ENCODE measurements at regions not wholly inside any gene's neighbourhood (a gene's known extent, or its start where the extent isn't known, plus 50 kb on each side); places are given as distances from the start of the nearest gene placed in this dataset.

DNA sequence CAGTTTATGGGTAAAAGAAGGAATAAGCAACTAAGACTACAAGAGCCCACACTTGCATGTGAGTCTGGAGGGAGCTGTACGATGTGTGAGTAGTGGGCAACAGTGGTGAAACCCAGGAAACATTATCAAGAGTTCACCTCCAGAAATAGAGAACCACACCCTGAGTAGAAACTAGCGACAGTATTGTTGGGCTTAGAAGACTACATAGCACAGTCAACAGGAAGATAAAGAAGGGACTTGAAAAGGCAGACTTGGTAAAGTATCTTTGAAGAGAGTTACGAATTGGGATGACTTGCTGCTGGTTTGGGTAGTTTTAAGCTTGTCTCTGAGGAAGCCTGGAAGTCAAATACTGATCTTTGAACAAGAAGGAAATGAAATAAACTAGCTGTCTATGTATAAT lies 223.2 kb upstream of the GNAI1 start:
- TF ChIP-seq CTCF (IDR thresholded peaks at IDR 0.05; ENCODE audit: extremely low read depth in 1 of 2, insufficient read depth in 1 of 2, low read depth in 1 of 2, low read length in 2 of 2) (no peak), POLR2A (IDR thresholded peaks at IDR 0.05; ENCODE audit: low read depth, low read length) (no peak)

Measured in endothelial cell of umbilical vein (primary cell).